ENCODE measurements at regions not wholly inside any gene's neighbourhood (a gene's known extent, or its start where the extent isn't known, plus 50 kb on each side); places are given as distances from the start of the nearest gene placed in this dataset.

GRCh38 chr2:13006426-13006825 is 289.7 kb downstream of the TRIB2 start:
- Mint-ChIP-seq H3K9me3 (no peaks in the 10 kb centered on the region), H3K4me1 (ENCODE audit: low read depth) (peaks cover 39% of the 10 kb centered on the region), H3K27ac (no peak overlapping the region), H3K27me3 (ENCODE audit: insufficient read depth) (no peaks in the 10 kb centered on the region), H3K4me3 (peak overlapping the region; percentile 68), H3K36me3 (ENCODE audit: low read depth) (no peaks in the 10 kb centered on the region)
- TF ChIP-seq, protein P1, sequence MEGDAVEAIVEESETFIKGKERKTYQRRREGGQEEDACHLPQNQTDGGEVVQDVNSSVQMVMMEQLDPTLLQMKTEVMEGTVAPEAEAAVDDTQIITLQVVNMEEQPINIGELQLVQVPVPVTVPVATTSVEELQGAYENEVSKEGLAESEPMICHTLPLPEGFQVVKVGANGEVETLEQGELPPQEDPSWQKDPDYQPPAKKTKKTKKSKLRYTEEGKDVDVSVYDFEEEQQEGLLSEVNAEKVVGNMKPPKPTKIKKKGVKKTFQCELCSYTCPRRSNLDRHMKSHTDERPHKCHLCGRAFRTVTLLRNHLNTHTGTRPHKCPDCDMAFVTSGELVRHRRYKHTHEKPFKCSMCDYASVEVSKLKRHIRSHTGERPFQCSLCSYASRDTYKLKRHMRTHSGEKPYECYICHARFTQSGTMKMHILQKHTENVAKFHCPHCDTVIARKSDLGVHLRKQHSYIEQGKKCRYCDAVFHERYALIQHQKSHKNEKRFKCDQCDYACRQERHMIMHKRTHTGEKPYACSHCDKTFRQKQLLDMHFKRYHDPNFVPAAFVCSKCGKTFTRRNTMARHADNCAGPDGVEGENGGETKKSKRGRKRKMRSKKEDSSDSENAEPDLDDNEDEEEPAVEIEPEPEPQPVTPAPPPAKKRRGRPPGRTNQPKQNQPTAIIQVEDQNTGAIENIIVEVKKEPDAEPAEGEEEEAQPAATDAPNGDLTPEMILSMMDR (IDR thresholded peaks at IDR 0.05): no peak
- no peak for DNase-seq

DNA sequence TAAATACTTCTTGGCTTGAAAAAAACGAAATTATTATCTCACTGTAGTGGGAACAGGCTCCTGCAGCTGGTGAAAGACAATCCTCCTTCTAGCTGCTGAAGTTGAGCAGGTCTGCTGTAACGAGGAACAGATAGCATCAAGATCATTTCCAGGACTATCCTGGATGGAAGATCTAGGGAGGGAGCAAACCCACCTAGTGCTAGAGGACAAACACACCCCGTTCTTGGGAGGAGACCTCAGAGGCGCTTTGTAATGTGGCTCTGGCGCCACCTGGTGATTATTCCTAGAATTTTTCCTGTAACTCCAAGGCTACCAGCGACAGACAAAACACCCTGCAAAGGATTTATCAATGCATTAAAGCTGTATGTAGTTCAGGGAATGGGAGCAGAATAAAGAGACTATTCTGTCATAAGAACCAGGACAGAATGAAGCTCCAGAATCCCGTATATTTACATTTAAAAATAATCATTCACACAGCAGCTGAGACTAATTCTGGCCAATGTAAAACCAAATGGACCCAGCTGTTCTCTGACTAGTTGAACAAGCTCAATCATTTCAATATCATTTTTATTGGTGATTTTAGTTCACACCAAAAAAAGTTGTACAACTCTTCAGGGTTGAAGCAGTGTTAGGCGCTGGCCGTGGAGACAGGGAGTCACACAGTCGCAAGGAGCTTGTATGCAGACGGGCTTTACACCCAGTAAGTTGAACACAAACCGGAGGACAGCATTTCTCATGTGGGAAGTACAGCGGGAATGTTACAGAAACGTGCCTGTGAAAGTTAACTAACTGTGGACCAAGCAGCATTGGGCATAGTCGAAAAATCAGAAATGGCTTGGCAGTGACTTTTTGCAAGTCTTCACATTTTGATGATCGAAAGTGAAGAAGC is 290.3 kb downstream of the TRIB2 start:
- Mint-ChIP-seq H3K36me3 (ENCODE audit: low read depth) (no peaks in the 10 kb centered on the region), H3K4me3 (peak overlapping the region; percentile 68), H3K9me3 (no peaks in the 10 kb centered on the region), H3K27ac (no peak overlapping the region), H3K4me1 (ENCODE audit: low read depth) (peaks cover 39% of the 10 kb centered on the region), H3K27me3 (ENCODE audit: insufficient read depth) (no peaks in the 10 kb centered on the region)
- peak; percentile 56 for DNase-seq
- TF ChIP-seq, protein P1 (IDR thresholded peaks at IDR 0.05): peak; percentile 96

DNA sequence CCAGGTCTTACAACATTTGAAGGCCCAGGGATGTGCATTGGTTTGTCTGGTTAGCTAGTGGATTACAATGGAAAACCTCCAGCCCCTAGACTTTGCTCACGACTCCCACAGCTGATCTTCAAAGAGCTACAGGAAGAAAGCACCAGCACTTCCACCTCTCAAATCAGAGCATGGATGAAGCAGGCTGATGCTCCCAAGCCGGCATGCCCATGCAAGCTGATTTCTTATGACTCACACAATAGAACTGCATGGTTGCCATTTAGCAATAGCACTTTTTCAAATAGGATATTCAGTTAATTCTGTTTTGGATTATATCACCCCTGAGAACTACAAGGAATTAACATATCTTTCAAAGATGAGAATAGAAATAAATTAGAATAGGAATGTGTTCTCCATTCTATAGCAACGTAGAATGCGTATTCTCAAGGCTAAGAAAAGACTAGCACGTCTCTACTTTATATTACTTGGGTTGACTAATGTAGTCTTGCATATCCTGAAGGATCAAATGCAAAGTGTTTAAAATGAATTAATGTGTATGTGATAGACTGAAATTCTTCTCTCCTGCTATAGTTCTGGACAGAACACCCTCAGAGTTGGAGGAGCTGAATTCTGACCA is 292.4 kb downstream of the TRIB2 start:
- H3K36me3 Mint-ChIP-seq (ENCODE audit: low read depth): no peaks in the 10 kb centered on the region
- DNase-seq: no peak
- peaks cover 23% of the 10 kb centered on the region for H3K4me1 Mint-ChIP-seq (ENCODE audit: low read depth)
- TF ChIP-seq, protein P1 (IDR thresholded peaks at IDR 0.05): no peak
- no peak overlapping the region for H3K4me3 Mint-ChIP-seq
- H3K27ac Mint-ChIP-seq: no peak overlapping the region
- H3K27me3 Mint-ChIP-seq (ENCODE audit: insufficient read depth): no peaks in the 10 kb centered on the region; the same call in 1 of the 2 replicates
- H3K9me3 Mint-ChIP-seq: no peaks in the 10 kb centered on the region

GRCh38 chr2:13010283-13010682 is 293.5 kb downstream of the TRIB2 start:
- Mint-ChIP-seq H3K4me1 (ENCODE audit: low read depth) (peaks cover 23% of the 10 kb centered on the region), H3K27me3 (ENCODE audit: insufficient read depth) (peaks cover 7% of the 10 kb centered on the region), H3K9me3 (no peaks in the 10 kb centered on the region), H3K4me3 (no peak overlapping the region), H3K27ac (no peak overlapping the region), H3K36me3 (ENCODE audit: low read depth) (no peaks in the 10 kb centered on the region)
- TF ChIP-seq, protein P1 (IDR thresholded peaks at IDR 0.05): no peak
- no peak for DNase-seq

DNA sequence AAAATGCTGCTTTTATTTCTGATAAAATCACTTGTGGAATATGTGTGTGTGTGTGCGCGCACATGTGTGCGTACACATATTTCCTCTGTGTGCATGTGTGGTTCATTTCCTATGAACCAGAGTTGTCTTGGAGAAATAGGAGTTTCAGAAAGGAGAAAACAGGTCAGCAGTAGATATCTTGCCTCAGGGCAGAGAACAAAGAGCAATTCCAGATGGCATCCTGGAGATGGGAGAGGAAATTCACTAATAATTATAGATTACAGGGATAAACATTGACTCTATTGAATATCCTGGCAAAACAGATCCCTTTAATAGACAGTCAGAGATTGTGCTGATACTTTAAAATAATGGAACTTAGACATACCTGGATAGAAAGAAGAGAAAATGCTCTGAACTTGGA is 298.0 kb downstream of the TRIB2 start:
- TF ChIP-seq, protein P1 (IDR thresholded peaks at IDR 0.05): no peak
- no peaks in the 10 kb centered on the region for H3K4me1 Mint-ChIP-seq (ENCODE audit: low read depth)
- no peak for DNase-seq
- no peaks in the 10 kb centered on the region for H3K36me3 Mint-ChIP-seq (ENCODE audit: low read depth)
- no peak overlapping the region for H3K27ac Mint-ChIP-seq
- H3K9me3 Mint-ChIP-seq: no peaks in the 10 kb centered on the region
- peaks cover 7% of the 10 kb centered on the region for H3K27me3 Mint-ChIP-seq (ENCODE audit: insufficient read depth)
- no peak overlapping the region for H3K4me3 Mint-ChIP-seq
